HG02885 (cell line): ENCODE measurements at regions not wholly inside any gene's neighbourhood (a gene's known extent, or its start where the extent isn't known, plus 50 kb on each side); places are given as distances from the start of the nearest gene placed in this dataset.

Experiments used
- ATAC-seq: cut with Tn5 transposase; IDR thresholded peaks from one replicate; pipeline ENCODE4 v1.9.1; 2021; ENCODE audit warnings: mild to moderate bottlenecking; ENCODE audit not compliant: unreplicated experiment, poor library complexity

DNA sequence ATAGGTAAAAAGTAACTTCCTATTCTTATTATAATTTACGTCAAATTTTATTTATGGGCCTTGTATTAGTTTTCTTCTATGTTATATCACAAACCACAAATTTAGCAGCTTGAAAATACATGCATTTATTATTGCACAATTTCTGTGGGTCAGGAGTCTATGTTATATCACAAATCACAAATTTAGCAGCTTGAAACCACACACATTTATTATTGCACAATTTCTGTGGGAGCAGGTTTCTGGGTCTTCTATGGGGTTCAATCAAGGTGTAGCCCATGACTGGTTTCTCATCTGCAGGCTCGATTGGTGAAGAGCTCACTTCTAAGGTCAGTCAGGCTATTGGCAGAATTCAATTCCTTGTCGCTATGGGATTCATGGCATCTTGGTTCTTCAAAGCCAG is 332.7 kb upstream of the HAND2 start:
- no peak for ATAC-seq

DNA sequence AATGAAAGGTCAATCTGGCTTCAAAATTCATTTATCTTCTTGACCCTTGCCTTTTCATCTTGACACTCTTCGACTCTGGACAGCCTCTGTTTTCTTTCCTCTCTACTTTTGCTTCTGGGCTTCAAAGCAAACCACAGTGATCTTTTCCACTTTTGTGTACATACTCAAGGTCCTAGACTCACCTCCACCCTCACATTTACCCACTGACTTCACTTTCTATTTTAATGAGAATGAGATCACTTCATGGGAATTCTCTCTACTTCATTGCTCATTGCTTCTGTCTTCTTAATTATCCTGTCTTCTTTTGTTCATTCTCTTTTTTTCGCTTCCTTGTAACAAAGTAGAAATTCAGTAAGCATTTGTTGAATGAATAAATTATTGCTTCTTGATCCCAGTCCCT is 330.1 kb upstream of the HAND2 start:
- no peak for ATAC-seq

DNA sequence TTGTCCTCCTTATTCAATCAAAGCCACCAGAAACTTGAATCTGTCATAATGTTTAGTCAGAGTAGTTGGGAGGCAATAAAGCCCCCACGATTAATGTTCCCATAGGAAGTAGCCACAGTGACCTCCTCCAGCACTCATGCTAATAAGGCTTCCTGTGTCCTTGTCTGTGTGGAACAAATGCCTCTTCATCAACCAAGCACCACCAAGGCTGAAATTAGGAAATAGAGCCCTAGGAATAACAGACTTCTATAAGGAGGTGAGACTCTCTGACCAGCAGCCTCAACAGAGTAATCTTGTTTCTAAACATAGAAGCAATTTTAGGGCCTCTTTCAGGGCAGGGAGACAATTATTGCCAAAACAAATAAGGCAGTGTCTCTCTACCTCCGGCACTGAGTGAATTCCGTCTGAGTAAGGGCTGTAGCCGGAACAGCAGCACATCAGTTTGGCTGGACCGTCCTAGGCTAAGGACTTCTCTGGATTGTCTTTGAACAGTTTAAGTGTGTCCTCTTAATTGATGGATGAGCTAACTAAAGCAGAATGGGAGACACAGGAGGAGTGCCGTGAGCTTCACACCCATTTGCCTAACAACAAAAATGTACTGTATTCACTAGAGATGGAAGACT is 329.2 kb upstream of the HAND2 start:
- ATAC-seq: no peak

DNA sequence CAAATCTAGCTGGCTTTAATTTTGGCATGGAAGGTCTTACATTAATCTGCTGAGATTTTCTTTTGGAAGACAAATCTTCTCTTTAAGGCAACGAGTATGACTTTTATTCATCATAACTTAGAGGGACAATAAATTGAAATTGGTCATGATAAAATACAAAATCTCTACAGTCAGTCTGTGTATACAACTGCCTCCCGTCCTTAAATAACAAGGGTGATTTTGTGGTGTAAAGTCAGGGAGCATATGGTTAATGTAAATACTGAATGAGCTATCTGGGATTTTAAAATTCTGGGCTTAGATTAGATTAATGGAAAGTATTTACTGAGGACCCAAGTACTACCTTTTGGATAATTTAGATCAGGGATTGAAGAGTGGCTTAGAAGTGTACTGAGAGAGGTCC is 328.4 kb upstream of the HAND2 start:
- no peak for ATAC-seq

DNA sequence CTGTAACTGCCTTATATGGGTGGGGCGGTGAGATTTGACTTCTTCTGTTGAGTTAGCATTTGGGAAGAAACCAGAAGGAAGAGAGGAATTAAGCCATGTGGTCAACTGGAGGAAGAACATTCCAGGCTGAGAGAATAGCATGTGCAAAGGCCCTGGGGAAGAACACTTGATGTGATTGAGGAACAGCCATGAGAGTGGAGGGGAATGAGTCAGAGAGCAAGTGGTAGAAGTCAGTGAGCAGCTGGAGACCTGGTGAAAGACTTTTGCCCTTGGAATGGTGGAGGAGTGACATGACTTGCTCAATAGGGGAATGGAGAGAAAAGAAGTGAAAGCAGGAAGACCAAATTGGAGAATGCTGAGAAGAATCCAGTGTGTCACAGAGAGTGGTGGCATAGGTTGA is 327.8 kb upstream of the HAND2 start:
- no peak for ATAC-seq

DNA sequence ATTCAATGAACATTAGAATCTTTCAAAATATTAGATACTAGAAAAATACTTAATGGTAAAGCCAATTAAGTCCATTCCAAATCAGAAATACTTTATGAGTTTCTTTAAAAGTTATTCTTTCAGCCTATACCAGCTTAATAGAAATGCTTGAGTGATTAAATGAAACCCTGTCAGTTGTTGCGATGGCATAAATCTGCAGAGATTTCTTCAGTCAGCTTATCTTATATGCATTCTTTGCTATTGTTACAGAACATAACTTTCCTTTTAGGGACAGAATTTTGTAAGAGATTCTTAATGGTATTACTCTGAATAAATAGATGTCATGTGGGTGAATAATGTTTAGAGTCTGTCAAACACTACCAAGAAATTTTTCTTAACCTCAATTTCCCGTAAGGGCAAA is 325.0 kb upstream of the HAND2 start:
- ATAC-seq: no peak

DNA sequence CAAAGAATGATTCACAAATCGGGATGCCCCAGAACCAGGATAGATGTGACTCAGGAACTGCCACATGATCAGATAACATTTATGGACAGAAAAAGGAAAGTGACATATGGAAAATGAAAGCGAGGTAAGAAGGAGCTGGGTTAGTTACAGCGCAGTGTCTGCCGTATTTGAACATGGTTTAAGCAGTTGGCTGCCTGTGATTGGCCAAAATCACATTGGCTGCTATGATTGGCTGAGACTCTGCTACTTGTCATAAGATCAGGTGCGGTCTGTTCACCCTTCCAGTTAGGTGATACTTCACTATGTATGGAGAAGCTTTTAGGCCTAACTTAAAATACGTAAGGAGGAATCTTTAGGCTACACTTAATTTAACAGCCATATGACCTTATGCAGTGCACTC is 322.7 kb upstream of the HAND2 start:
- no peak for ATAC-seq

DNA sequence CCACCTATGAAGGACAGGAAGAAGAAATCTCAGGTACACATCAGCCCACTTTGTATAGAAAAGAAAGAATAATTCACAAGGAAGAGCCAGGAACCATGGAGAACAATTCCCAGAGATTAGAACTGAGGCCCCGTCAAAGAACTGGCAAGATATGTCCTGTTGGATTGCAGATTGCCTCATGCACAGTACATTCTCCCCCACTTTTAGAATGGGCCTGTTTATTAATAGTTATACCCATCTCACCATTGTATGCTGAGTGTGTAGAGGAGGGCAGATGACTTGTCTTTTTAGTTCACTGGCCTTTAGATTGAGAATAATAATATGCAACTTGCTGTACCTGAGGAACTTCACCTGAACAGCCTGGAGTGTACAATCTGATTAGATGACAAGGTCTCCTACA is 315.6 kb upstream of the HAND2 start:
- no peak for ATAC-seq

DNA sequence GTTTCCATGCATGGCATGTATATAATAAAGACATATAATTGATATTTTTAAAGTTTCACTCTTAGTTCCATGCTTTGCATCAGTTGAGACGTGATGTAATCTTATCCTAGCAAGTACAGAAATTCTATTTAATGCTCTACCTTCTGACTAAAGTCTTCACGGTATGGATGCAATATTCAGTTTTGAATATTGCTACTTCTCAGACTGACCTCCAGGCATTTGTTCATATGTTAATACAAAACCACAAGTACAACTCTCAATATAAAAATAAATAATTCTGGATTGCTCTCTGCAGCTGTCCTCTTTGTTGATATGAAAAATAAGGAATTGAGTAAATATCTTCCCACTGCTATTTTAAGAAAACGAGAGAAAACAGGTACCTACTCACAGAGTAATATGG is 309.8 kb upstream of the HAND2 start:
- no peak for ATAC-seq

DNA sequence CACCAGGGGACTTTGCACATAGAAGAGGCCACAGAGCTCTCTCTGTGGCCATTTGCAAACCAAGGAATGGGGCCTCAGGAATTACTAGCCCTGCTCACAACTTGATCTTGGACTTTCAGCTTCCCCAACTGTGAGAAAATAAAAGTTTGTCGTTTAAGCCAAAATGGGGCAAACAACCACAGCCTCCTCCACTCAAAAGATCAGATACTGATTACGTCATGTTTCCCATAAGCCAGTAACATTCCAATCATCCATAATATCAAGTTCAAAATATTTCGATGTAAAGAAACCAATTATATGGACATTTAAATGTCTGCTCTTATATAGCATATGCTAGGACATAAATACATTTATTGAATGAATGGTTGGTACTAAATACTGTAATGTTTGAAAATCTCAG is 307.5 kb upstream of the HAND2 start:
- ATAC-seq: no peak

DNA sequence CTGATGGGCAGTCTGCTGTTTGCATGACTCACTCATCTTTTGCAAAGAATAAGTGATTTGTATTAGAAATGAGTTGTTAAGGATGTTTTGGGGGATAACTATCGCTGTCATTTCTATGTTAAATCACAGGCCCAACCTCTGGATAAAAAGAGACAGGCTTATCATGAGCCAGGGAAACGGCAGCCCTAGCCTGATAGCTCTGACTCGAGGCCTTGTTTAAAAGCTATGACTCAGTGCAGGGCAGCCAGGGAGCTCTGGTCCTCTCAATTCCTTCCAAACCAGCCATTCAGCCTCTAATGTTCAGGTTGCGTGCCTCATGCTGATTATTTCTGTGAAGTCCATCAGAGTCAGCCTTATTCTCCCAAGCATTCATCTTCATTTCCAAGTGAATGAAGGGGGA is 305.9 kb upstream of the HAND2 start:
- no peak for ATAC-seq

DNA sequence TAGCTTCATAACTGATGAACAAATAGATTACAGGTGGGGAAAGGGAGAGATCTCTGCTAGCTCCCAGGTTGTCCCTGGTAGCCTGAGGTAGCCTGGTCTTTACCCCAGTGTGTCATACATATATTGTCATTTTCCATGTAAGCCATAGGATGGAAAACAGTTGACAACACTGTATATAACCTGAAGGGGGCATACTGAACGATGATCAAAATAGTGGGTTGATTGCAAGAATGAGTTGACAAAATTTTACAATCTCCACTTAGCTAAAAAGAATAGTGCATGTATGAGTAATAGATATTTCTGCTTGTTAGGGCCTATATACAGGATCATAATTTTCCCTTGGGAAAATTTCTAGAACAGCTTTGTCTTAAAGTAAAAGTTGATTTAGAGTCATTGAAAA is 304.1 kb upstream of the HAND2 start:
- ATAC-seq: no peak

DNA sequence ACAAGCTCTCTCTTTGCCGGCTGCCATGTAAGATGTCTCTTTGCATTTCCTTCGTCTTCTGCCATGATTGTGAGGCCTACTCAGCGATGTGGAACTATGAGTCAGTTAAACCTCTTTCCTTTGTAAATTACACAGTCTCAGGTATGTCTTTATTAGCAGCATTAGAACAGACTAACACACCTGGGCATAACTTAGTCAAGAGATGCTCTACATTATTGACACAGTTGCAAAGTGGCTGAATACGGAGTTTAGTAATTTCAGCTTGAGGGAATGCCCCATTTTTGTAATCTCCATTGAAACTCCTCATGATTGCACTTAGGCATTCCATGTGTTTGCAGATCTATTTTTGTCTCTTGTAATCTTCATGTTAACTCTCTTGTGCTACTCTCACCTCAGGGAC is 299.5 kb upstream of the HAND2 start:
- no peak for ATAC-seq

DNA sequence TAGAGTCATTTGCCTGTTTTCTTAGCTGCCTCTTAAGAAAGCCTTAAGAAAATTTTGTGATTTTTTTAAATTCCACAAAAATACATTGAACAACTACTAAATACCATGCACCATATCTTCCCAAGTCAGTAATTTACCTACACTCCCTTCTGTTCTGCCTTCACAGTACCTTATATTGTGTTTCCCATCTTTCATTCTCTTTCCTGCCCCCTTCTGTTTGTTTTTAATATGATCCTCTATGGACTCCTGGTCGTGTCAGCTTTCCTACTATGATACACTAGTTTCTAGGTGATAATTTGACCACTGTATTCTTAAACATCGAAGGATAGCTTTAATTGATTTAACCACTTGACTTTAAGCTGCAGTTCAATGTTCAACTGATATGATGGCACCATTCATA is 297.7 kb upstream of the HAND2 start:
- ATAC-seq: no peak

DNA sequence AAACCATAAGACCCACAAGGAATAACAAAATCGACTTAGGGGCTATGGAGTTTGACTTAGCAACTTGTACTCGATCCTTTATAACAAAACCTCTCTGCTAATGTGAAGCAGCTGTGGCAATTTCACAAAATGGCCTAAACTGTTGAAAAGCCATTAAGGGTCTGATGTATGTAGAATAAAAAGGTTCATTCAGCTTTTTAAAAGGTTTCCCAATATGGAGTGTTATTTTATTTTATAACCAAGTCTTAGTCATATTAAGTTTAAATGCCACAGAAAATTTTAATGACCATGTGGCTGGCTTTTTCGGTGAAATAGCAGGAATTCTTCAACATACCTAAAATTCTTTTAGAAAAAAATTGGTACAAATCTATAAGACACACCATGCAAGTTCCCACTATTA is 291.8 kb upstream of the HAND2 start:
- ATAC-seq: no peak

DNA sequence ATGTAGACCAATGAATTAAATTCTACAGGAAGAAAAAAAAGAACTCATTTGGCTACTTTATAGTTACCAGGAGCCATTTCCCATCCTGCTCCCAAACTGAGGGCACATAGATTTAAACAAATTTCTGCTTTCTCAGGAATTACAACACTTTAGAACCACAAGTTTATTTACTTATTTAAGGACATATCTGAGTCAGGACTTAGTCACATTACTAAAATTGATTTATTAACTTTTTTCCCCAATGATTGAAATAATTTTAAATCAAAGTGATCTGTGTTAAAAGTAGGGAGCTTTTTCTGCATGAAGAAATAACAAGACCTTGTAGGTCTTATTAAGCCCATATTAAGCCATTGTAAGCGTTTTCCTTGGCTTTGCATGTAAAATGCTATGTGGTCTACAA is 291.0 kb upstream of the HAND2 start:
- no peak for ATAC-seq

DNA sequence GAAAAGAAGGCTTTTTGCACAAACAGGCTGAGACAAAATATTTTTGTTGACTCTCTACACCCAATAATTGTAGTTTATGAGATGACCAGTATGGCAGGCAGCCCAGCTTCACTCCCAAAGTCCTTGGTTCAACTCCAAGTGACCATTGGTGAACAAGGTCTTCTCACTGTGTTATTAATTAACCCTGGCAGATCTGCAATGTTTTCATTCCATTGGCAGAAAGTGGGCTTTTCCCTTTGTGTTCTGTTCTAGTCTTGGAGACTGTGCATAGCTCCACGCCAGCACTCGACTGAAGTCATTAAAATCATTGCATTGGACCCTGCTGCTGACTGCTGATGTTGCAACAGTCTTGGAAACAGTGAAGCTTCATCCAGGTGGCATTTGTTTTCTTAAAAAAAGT is 277.3 kb upstream of the HAND2 start:
- no peak for ATAC-seq

DNA sequence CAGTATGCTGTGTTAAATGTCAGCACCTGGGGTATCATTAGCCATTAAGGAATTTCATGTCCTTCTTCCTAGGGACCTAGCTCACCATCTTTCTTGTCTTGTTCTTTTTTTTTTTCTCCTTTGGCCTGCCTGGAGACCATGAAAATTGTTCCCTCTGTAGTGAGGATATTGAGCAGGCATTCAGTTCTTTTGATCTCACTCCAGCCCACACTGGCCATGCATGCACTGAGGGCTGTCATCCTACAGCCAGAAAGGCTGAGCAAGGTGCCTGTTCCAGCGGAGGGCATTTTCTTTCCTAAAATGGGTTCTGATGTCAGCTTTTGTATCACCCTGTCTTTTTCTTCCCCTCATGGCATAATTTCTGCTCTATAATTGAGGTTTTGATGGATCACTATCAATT is 275.9 kb upstream of the HAND2 start:
- ATAC-seq: no peak

DNA sequence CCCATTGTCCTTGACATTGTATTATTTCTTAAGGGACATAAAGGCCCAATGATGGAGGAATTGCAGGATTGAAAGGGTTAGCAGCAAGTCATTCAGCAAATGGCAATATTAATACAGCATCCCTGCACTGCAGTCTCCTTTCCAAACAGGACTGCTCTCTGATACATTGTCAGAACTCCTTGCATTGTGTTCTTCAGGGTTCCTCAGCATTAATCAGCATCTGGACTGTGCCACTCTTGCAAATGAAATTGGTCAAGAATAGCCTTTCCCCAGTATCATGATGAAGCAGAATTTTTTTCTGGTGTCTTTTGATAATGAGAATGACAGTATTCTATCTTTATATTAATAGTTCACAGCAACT is 272.6 kb upstream of the HAND2 start:
- no peak for ATAC-seq

DNA sequence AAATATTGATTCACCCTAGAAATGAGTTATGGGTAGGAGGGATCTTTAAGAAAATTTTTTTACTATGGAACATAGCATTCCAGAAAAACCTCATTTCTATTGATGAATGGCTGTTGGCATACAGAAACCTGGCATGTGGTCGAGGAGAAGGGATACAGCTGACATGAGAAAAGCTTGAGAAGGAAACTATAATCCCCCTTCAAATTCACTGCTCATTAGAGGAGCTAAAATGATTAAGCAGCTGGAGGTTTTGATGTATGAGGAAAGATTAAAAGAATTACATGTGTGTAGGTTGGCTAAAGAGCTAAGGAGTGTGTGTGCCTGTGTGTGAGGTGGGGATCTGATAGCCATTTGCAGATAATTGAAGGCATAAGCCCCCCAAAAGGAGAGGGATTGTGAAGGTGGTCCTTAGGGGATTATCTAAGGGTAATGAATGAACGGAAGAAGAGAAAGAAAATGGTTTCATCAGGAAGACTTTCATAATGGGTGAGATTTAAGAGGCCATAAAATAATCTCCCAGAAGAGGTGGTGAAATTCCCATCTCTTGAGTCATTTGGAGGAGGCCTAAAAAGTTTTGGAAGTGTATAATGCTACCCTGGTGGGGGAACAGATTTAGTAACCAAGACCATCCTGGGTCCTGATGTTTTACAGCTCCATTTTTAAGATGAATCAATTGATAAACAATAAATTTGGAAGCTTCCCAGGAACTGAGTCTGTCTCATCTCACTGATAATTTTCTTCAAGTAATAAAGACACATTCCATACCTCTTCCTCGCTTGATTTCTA is 272.0 kb upstream of the HAND2 start:
- no peak for ATAC-seq

DNA sequence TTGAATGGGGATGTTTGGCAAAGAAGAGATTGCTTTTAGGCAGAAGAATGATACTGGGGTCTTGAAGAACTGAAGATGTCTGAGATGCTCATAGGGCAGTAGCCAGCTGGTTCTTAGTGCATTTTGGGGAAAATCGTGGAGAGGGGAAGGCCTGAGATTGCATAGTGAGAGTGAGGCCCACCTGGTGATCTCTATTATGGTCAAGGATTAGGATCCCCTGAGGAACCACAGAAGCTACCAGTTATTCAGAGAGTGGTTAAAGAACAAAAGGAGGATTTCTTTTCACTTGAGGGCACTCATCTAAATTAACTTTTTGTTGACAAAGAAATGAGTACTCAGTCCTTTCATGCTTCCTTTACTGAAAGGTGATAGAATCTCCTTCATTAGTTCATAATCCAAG is 271.3 kb upstream of the HAND2 start:
- no peak for ATAC-seq

DNA sequence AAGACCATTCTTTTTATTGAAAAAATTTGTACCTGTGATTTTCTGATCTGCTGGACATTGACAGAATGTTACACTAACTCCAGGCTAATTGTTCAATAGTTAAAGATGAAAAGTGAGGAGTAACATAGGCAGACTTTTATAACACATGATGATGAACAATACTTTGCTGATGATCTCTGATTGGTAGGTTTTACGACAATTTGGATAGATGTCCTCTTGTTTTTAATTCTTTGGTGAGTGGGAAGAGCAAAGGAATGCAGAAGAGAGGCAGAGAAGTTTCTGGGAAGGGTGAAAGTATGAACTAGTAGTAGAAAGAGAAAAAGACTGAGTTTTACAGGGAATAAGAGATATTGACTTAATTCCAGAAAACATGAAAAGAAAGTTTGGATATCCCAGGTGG is 267.3 kb upstream of the HAND2 start:
- ATAC-seq: no peak
